Stimulated activated CD4-positive, alpha-beta T cell treated with anti-CD3 and anti-CD28 coated beads, Interleukin-2, amount 100 ng/mL, for 48 hours (primary cell): ENCODE measurements at regions not wholly inside any gene's neighbourhood (a gene's known extent, or its start where the extent isn't known, plus 50 kb on each side); places are given as distances from the start of the nearest gene placed in this dataset.

Experiments
- DNase-seq, 2 donors: peaks; one replicate each; pipeline ENCODE4 v3.0.0-alpha.2; 2020

DNA sequence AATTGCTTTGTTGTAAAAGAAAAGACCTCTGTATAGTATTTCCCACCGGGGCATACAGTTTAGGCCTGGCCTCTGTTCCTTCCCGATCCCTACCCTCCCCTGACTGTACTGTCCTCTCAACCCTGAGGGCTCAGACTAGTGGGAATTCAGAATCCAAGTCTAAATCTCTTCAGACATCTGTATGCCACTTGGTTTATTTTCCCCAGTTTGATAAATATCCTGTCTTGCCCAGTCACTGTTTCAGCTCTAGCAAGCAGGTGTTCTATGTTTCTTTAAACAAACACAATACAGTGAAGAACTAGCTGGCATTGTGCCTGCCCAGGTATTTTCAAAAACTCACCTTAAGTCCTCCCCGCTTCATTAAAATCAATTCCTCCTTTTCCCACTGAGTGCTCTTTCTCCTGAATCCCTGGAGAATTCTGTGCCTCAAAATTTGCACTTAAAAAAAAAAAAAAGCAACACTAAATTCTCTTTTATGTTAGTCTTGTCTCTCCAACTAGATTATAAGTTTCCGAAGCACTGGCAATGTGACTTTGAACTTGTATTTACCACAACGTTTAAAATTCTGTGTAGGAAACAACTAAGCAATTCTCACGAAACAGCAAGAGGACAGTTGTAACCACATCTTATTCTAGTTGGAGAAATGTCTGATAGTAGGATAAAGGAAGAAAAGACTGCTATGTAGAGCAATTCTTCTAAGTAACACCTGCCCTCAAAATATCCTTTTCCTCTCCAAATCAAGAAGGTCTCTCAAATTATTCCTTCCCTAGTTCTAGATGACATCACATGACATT lies 112.0 kb upstream of the CARMIL1 start:
- no peak for DNase-seq

DNA sequence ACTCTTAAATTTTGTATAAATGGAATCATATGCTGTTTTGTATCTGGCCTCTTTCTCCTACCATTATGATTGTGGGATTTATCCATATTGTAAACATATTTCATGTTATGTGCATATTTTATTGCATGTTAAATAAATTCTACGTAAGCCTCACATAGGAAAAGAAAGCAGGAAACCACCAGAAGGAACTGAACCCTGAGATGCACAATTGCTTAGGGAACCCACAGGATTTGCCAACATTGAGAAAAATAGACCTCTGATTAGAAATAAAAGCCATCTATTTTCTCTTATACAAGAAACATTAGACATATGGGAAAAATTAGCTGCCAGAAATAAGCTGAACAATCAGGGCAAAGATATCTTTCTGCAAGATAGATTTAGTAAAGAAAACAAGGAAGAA lies 111.2 kb upstream of the CARMIL1 start:
- DNase-seq: no peak

DNA sequence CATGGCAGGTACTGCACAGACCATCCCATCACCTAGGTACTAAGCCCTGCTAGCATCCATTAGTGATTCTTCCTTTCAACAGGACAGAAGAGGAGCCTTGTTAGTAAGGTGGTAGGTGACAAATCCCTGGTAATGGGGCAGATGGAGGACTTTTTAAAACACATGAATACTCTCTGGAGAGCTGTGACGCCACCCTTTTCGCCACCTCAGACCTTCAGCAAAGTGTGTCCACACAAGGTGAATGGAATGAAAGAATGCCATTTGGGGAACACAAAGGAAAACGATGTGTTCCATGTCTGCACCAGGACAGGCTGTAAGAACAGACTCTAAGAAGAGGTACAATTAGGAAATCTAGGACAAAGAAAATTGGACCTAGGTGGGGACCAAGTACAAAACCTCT lies 110.5 kb upstream of the CARMIL1 start:
- no peak for DNase-seq

DNA sequence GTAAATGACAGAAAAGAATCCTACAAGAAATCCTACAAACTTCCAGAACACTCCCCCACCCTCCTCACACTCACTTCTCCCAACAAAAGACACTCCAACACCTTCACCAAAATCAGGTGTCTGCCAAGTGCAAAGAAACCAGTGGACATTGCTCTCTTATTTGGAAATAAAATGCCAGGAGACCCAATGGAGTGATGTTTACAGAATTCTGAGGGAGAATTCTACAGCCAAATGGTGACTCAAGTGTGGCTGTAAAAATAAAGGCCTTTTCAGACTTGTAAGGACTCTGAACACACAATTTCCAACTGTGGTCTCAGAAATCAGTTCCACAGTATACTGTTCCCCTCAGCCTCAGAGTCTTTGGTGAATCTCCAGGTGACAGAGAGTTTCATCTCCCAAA lies 109.6 kb upstream of the CARMIL1 start:
- DNase-seq: no peak

DNA sequence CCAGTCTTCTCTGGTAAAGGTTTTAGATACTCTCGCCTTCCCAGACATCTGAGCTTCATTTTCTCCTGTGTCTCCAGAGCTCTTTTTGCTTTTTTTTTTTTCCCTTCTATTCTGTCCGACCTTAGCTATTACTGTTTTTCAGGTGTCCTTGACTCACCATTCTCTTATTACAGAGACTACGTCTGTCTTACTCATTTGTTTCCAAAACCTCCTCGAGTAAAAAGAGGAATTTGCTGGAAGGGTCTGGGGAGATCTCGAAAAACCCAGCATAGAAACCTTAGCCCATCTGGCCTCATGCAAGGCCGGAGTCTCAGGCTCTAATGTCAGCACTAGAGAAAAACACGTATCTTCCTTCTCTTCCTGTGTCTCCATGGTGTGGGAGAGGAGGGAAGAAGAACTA lies 109.2 kb upstream of the CARMIL1 start:
- no peak for DNase-seq

DNA sequence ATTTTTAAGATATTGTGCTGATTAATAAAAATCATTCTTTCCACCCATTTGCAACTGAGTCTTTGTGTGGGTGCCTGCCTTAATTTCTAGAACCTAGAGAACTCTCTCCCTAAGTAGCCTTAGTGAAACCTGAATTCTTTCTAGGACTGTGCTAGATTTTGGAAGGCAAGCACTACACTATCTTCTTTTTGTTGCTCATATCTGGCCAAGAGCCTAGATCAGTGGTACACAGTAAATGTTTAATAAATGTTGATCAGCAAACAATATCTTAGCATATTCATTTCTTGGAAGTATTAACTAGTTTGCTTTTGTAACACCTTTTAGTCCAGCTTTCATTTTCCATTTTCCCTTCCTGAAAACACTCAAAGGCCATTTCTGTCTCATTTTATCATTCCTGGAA lies 108.5 kb upstream of the CARMIL1 start:
- no peak for DNase-seq

DNA sequence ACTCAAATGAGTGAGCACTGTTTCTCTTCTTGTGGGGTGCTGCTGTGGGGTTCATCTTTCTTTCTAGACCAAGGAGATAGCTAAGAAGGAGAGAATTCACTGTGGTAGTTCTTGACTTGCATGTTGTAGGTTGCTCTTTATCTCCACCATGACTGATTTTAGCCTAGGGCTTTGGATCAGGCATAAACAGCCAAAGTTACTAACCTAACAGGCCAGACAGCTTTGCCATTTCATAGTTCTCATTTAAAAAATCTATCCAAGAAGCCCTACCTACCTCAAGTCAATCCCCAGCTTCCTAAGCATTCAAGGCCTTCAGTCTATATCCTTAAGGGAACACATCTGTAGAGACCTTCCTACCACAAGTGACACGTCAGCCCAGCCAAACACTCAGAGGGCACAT lies 107.9 kb upstream of the CARMIL1 start:
- DNase-seq: no peak

DNA sequence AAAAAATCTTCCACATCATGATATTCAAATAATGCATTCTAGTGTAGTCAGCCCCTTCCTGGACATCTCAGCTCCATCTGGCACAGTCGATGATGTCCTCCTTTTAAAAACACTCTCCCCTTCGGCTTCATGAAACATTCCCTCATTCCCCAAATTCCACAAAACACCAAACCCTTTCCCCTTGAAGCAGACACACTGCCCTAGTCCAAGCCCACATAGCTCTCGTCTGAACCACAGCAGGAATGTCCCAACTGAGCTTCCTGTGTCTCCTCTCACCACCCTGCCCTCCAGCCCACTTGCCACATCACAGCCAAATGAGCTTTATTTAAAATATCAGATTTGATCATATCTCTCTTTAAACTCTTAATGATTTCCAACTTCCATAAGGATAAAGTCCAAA lies 106.4 kb upstream of the CARMIL1 start:
- DNase-seq: no peak

DNA sequence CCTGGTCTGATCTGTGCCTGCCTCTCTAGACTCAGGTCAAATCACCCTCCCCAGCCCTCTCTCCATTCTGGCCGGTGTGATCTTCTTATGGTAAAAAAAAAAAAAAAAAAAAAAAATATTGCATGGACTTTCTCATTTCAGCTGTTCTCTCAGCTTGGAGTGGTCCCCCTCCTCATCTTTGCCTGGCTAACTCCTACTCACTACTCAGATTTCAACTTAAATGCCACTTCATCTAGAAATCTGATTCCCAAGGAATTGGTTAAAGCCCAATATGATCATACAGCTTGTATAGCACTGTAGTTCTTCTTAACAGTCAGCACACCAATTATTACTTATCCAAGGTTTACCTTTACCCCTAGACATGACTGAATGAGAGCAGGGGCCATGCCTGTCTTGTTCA lies 105.9 kb upstream of the CARMIL1 start:
- no peak for DNase-seq

DNA sequence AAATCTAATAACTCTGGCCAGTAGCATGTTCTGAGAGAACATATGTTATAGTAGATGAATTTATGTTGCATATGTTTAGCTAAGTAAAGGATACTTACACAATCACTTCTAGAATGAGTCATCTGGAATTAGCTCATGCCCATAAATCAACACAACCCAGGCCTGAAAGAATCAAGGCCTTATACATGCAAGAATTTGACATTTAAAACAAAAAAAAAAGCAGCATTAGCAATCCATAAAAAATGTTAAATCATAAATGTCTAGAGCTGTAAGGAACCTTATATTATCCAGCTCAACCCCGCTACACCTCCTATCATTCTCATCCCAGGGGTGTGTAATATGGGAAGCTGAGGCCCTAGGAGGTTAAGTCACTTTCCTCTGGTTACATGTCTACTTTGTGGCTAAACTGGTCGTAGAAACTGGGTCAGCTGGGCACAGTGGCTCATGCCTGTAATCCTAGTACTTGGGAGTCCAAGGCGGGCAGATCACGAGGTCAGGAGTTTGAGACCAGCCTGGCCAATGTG lies 105.2 kb upstream of the CARMIL1 start:
- DNase-seq: no peak

DNA sequence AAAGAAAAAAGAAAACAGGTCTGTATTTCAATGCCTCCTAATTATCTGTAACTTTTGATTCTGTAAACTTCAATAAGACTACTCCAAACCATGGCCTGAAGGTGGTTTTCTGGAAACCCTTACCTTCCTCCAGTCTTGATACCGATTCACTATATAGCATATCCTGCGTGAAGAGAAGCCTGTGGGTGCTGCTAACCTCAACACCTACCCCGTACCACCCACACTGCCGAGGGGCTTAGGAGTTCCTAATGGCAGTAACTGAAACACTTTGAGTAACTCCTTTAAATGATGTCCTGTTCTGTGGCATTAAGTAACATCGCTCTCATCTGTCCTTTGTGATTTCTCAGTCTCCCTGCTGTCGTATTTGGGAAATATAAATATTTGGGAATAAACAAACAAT lies 104.5 kb upstream of the CARMIL1 start:
- DNase-seq: no peak

DNA sequence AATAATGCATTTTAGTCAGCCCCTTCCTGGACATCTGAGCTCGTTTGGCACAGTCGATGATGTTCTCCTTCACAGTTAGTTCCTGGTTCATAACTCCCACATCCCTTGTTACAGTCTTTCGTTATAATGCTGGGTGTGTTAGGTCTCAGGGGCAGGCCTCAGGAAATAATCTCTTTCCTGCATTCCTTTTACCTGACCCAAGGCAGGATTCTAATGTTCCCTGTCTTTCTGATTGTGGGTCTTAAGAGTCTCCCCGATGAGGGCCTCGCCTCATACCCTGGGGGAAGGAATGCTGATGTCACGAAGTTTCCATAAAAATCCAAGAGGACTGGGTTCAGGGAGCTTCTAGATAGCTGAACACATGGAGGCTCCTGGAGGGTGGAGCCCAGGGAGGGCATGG lies 104.0 kb upstream of the CARMIL1 start:
- DNase-seq: no peak

DNA sequence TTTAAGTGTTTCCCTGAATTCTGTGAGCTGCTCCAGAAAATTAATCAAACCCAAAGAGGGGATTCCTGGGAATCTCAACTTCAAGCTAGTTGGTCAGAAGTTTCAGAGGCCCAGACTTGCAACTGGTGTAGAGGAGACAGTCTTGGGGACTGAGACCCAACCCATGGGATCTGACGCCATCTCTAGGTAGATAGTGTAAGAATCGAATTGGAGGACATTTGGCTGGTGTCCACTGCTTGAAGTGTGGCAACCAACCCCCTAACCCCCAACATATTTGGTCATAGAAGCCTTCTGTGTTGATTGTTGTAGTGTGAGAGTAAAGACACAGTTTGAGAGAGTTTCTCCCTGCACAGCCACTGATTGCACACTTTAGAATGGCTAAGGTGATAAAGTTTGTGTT lies 103.5 kb upstream of the CARMIL1 start:
- no peak for DNase-seq

DNA sequence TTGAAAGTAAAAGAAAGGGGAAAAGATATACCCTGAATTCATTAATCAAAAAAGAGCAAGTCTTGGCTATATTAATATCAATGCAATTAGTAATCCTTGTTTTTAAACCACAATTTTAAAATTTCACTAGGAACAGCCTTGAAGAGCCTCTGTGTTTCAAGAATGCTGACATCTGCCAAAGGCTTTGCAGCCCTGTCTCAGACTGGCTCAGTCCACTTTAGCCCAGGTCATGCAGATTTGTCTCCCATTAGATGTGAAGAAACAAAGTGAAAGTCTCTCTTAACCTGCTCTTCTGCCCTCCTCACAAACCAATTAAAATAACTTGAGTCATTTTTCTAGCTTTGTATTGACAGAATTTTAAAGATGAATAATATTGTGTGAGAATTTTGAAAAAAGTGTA lies 102.7 kb upstream of the CARMIL1 start:
- no peak for DNase-seq

DNA sequence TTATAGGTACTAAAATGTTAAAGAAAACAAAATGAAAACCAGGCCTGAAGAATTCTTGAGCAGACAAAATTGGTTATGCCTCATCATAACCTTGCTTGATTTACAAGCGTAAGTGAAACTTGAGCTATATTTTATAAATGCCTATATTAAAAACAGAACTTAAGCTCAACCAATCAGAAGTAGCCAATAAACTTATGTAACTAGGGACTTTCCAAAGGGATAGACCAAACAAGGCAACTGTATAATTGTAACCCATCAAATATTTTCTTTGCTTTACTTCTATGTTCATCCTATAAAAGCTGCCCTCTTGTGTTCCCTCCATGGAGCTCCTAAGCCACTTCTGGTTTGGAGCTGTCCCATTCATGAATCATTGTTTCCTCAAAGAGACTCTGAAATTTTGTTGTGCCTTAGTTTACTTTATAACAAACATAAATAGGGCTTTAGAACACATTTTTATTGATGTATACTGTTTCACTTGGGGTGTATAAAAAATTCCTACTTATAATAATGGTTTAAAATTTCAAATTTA lies 101.6 kb upstream of the CARMIL1 start:
- DNase-seq: no peak

DNA sequence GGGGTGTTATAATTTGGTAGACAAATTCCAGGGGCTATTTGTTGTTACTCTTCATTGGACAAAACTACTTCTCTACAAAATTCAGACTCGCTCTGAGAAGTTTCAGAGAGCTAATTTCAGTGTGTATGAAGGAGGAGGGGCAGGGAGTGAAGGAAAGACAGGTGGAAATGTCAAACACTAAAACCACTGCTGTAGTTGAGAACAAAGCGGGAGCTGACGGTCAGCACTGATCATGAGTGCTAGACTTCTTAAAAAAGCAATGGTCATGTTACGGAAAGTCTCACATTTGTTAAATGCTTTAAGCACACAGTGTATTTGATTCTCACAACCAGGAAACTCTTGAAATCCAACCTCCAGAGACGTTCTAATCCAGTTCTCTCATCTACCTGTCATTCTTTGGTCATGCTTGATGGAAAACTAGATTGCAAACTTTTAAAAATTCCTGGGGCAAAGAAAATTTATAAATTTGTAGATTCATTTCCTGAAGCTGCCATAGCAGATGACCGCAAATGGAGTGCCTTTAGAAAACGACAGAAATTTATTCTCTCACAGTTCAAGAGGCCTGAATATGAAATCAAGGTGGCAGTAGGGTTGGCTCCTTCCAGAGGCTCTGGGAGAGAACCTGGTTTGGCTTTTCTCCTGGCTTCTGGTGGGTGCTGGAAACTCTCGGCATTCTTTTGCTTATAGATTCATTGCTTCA lies 100.7 kb upstream of the CARMIL1 start:
- no peak for DNase-seq

DNA sequence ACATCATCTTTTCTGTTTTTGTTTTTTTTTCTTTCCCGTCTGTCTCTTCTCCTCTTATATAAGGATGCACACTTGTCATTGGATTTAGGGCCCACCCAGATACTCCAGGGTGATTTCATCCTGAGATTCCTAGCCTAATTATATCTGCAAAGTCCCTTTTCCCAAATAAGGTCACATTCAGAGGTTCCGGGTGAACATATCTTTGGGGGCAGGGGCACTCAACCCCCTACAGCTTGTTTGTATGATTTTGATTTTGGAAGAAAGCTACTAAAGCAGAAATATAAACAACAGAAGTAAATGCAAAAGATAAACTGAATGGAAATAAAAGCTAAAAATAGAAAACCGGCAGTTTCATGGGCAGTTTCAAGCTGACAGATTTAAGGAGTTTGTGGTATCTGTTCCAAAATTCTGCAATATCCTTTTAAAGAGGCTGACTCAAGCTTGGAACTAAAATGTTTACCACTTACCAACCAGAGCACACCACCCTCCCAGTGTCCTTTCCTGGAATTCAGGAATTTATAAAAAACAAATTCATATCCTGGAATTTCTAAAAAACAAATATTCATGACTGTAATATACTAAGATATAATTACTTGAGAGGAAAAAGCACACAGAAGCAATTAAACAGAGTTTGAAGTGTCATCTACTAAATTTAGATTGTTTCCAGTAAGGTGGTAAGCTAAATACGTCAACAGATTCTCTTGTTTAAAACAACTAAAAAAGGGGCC lies 100.0 kb upstream of the CARMIL1 start:
- DNase-seq: no peak

DNA sequence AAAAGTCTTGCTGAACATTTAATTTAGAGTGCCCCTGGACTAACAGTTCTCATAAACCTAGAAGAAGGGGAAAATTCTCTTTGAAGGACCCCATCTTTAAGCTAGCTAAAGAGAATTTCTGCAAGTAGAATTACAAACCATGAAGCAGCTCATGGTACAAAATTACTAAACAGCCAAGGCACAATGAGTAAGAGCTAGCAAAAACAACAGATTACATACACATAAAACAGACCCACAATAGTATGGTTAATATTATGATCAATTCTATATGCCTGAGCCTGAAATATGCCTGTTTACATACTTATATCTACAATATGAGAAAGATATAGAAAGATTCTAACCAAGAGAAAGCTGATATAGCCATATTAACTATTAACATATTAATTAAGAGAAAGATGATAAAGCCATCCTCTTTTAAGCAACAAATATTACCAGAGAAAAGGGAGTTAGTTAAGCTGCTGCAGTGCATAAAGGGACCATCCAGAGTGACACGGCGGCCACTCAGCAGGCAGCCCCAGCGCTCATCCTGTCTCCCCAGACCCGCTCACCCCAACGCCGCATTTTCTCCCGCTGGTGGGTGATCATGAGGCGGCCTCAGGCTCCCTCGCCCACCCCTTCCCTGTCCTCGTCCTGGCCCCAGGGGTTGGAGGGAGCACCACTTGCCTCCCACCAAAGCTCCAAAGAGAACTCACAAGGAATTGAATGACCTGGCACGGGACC lies 98.4 kb upstream of the CARMIL1 start:
- DNase-seq: no peak

DNA sequence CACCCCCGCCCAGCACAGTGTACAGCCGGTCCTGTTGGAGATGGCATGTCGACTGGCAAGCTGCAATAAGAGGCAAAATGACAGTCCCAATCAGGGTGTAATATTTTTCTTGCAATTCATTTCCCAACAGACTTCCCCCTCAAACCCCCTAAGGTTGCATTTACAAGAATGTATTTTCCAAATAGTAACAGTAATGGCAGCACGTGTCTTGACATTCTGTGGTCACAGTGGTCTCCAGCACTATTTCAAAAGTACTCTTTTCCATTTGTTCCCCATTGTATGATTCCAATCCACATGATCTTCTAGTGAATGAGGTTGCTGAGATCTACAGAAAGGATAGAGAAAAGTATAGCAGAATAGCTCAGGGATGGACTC lies 97.8 kb upstream of the CARMIL1 start:
- no peak for DNase-seq

DNA sequence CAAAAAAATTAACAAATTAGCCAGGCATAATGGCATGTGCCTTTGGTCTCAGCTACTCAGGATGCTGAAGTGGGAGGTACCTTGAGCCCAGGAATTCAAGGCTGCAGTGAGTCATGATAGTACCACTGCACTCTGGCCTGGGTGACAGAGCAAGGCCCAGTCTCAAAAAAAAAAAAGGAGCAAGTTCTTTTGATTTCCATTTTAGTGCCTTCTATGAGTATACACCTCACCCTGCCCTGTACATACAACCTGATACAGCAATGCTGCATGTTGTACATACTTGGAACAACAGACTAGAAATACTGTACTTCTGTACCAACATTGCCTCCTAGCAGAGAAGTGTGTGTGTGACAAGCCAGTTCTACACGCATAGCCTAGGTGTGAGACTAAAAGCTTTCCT lies 97.3 kb upstream of the CARMIL1 start:
- DNase-seq: no peak

DNA sequence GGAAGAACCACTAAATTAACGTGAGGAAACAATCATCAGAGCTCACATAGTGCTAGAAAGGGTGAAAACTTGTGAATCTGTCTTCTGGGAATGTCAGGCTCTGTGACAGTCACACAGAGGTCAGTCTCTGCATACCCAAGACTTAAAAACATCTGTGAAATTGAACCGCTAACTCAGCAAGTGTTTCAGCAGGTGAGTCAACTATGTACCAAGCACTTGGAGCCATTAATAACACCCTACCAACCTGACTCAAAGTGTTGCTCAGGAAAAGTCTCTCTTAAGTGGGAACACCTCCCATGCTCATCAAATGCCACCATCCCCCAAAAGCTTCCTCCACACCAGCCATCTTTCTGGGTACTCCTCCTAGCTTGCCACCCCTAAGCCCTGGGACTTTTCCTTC lies 92.3 kb upstream of the CARMIL1 start:
- DNase-seq: no peak

DNA sequence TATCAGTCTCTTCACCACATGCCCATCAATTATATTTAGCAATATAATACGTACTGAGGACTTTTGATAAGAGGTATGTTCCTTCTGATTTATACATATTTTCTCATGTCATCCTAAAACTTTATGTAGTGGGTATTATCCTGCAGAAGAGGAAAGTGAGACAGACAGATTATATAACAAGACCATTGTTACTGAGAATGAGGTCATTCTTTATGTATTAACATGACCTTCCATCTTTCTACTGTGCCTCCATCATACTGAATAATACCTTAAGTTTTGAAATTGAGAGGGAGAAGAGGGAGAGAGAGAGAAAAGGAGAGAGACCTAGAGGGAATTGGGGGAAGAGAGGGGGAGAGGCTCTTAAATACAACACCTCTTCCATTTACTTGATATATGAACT lies 90.9 kb upstream of the CARMIL1 start:
- DNase-seq: no peak
